HG03342 (cell line): ENCODE measurements at regions not wholly inside any gene's neighbourhood (a gene's known extent, or its start where the extent isn't known, plus 50 kb on each side); places are given as distances from the start of the nearest gene placed in this dataset.
"Not testable (repeated sequence)": the region's sequence is repeated elsewhere in the genome, so short reads cannot be mapped to it uniquely, and the experiment has no call there.

Experiments
- ATAC-seq: cut with Tn5 transposase; IDR thresholded peaks from one replicate; pipeline ENCODE4 v1.9.1; 2021; ENCODE audit warnings: mild to moderate bottlenecking, moderate library complexity; ENCODE audit not compliant: unreplicated experiment

DNA sequence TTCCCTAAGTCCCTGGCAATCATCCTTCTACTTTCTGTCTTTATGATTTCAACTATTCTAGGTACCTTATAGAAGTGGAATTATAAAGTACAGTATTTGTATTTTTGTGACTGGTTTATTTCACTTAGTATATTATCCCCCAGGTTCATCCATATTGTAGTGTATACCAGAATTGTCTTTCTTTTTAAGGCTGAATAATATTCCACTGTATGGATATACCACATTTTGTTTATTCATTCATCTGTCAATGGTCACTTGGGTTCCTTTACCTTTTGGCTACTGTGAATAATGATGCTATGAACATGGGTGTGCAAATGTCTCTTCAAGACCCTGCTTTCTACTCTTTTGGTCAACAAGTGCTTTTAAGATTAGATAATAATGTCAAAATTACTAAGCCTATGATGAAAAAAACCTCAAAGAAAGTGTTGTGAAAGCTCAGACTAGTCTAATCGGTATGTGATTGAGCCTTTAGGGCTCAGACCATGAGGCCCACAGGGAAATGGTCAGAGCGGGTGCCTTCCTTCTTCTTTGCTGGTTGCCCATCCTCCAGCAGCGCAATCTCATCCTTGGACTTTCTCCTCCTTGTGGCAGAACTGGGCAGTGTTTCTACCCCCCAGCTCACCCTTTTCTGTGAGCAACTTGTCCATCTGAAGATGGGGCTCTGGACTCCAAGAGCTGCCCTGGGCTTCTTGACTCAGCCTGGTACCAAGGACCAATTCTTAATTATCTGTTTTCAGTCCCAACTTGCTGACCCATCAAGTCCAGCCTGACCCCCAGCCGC, 105.4 kb downstream of the TTC8 start:
- ATAC-seq = no peak

GRCh38 chr14:88931321-88932110, 107.1 kb downstream of the TTC8 start:
- ATAC-seq = no peak

- ATAC-seq = no peak
Observed at GRCh38 chr14:88933191-88933590, 108.7 kb downstream of the TTC8 start.

DNA sequence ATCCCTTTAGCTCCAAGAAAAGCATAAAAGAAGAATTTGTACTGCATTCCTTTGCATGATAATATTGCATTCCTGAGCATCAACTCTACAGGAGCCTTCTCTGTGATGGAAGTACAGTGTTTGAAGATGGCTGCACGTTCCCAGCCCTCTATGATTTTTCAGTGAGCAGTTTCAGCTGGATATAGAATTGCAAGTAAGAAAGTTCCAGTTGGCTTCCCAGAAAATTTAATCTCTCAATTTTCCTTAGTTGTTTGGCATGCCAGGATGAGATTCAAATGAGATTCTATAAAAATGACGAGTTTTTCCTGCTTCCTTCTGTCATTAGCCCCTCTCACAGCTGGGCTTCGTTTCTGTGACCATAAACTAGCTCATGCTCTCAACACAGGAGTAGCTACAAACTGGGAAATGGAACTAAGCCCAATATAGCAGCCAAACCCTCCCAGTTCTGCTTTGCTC, 109.9 kb downstream of the TTC8 start:
- ATAC-seq = no peak

DNA sequence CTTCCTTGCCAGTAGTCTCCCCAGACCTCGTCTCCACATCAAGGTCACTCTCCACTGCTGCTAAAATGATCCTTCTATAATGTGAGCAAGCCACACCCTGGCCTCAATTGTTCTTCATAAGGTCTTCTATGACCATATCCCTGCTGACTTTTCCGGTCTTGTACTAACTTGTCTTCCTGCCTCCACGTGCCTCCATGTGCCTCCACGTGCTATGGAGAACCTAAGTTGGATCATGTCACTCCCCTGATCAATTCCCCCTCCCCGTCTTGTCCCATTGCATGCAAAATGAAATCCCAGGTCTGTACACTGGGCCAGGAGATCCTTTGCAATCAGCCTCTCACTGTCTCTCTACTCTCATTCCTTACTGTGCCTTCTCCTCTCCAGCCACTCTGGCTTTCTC, 110.6 kb downstream of the TTC8 start:
- ATAC-seq = no peak

- no peak for ATAC-seq
Observed at GRCh38 chr14:88937706-88938105, 113.3 kb downstream of the TTC8 start.

GRCh38 chr14:88940671-88941070, 116.2 kb downstream of the TTC8 start:
- ATAC-seq = no peak

- no peak for ATAC-seq
Observed at GRCh38 chr14:88941414-88941813, 117.0 kb downstream of the TTC8 start.

- no peak for ATAC-seq
Observed at GRCh38 chr14:88947646-88948598, 123.5 kb downstream of the TTC8 start.

DNA sequence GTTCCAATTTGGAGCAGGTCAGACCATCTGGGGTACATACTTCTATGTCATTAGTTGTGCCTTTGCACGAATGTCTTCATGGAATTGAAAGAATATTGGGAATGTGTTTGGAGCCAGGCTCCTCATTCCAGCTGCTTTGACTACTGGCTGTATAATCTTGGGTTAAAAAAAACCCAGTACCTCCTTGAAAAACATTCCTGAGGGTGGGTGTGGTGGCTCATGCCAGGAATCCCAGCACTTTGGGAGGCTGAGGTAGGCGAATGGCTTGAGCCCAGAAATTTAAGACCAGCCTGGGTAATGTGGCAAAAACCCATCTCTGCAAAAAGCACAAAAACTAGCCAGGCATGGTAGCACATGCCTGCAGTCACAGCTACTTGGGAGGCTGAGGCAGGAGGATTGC, 125.6 kb downstream of the TTC8 start:
- ATAC-seq = no peak

DNA sequence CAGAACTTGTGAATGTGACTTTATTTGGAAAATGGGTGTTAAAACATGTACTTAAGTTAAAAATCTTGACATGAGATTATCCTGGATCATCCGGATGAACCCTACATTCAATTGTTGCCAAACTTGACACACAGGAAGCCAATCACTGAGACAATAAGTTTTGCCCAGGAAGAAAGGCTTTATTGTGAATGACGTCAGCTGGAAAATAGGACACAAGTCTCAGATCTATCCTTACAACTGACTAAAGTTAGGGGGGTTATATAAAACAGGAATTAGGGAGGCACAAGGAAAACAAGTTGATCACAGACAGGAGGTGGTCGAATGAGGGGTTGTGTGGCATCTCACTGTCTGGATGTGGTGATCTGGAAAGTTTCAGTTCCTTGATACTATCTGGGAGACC, 126.9 kb downstream of the TTC8 start:
- no peak for ATAC-seq

GRCh38 chr14:88952901-88953300, 128.4 kb downstream of the TTC8 start:
- ATAC-seq = no peak

- no peak for ATAC-seq
Observed at GRCh38 chr14:88955455-88955854, 131.0 kb downstream of the TTC8 start.

GRCh38 chr14:88960496-88960895, 136.0 kb downstream of the TTC8 start:
- no peak for ATAC-seq

GRCh38 chr14:88961214-88961613, 136.8 kb downstream of the TTC8 start:
- no peak for ATAC-seq

- no peak for ATAC-seq
Observed at GRCh38 chr14:88962356-88962755, 137.9 kb downstream of the TTC8 start.

- no peak for ATAC-seq
Observed at GRCh38 chr14:88967299-88967698, 142.8 kb downstream of the TTC8 start.

GRCh38 chr14:88975043-88975830, 150.8 kb downstream of the TTC8 start:
- no peak for ATAC-seq

- ATAC-seq = no peak
Observed at GRCh38 chr14:88975926-88976325, 151.5 kb downstream of the TTC8 start.

- not testable (repeated sequence) for ATAC-seq
Observed at GRCh38 chr14:88980907-88981306, 156.5 kb downstream of the TTC8 start.
